Neuronal stem cell (in vitro differentiated cells): ENCODE measurements at regions not wholly inside any gene's neighbourhood (a gene's known extent, or its start where the extent isn't known, plus 50 kb on each side); places are given as distances from the start of the nearest gene placed in this dataset.

ENCODE experiments used
- DNase-seq: peaks from one replicate; pipeline ENCODE4 v3.0.0-alpha.2; 2013; ENCODE audit warnings: low spot score
- H2AFZ ChIP-seq: one replicate; pipeline ENCODE4 v1.6.1; 2013; ENCODE audit warnings: mild to moderate bottlenecking, low read length, inconsistent platforms
- H2AK5ac ChIP-seq: 2 replicates; pipeline ENCODE4 v1.6.1; 2013; ENCODE audit warnings: low read depth, mild to moderate bottlenecking, inconsistent platforms, low read length, moderate library complexity, mixed read lengths
- H2BK120ac ChIP-seq: 2 replicates; pipeline ENCODE4 v1.6.1; 2013; ENCODE audit warnings: low read depth, mild to moderate bottlenecking, inconsistent platforms, low read length, moderate library complexity, mixed read lengths
- H2BK12ac ChIP-seq: one replicate; pipeline ENCODE4 v1.6.1; 2013; ENCODE audit warnings: low read length, inconsistent platforms
- H2BK15ac ChIP-seq: 2 replicates; pipeline ENCODE4 v1.6.1; 2013; ENCODE audit warnings: mild to moderate bottlenecking, low read length, inconsistent platforms, mixed read lengths
- H2BK5ac ChIP-seq: one replicate; pipeline ENCODE4 v1.6.1; 2013; ENCODE audit warnings: inconsistent platforms, mild to moderate bottlenecking, low read length, moderate library complexity
- H3K14ac ChIP-seq: one replicate; pipeline ENCODE4 v1.6.1; 2013; ENCODE audit warnings: low read length, inconsistent platforms
- H3K18ac ChIP-seq: 2 replicates; pipeline ENCODE4 v1.6.1; 2013; ENCODE audit warnings: low read length, inconsistent platforms
- H3K23ac ChIP-seq: 2 replicates; pipeline ENCODE4 v1.6.1; 2013; ENCODE audit warnings: low read depth, mild to moderate bottlenecking, mixed read lengths, low read length, inconsistent platforms; ENCODE audit not compliant: poor library complexity
- H3K27ac ChIP-seq: replicated peaks from 3 replicates; pipeline ENCODE4 v1.5.1; 2013; ENCODE audit warnings: low read length, inconsistent platforms
- H3K27me3 ChIP-seq, 3 experiments: 2 replicates each; pipeline ENCODE4 v1.6.1; 2013; ENCODE audit warnings: low read length in 3 of 3, mild to moderate bottlenecking in 2 of 3, inconsistent platforms in 1 of 3, low read depth in 1 of 3, mixed read lengths in 1 of 3, moderate library complexity in 1 of 3; ENCODE audit not compliant: control insufficient read depth in 3 of 3, insufficient read depth in 3 of 3
- H3K36me3 ChIP-seq, 2 donors: replicated peaks in 1 of 2; 2 replicates each; pipeline ENCODE4 v1.6.1; 2013; ENCODE audit warnings: low read length in 2 of 2; ENCODE audit not compliant: control insufficient read depth in 2 of 2, insufficient read depth in 2 of 2
- H3K4ac ChIP-seq: 2 replicates; pipeline ENCODE4 v1.6.1; 2013; ENCODE audit warnings: inconsistent platforms, mild to moderate bottlenecking, low read length, moderate library complexity
- H3K4me1 ChIP-seq, 2 donors: 1 replicate in 1 of 2; 2 replicates in 1 of 2; pipeline ENCODE4 v1.6.1; 2013; ENCODE audit warnings: low read length in 2 of 2, low read depth in 1 of 2; ENCODE audit not compliant: control insufficient read depth in 2 of 2, insufficient read depth in 1 of 2
- H3K4me2 ChIP-seq: one replicate; pipeline ENCODE4 v1.6.1; 2013; ENCODE audit warnings: mild to moderate bottlenecking, low read length, inconsistent platforms; ENCODE audit not compliant: insufficient read depth, poor library complexity, severe bottlenecking
- H3K4me3 ChIP-seq, 2 donors: 2 replicates each; pipeline ENCODE4 v1.5.1; 2013; ENCODE audit warnings: low read length in 2 of 2, mild to moderate bottlenecking in 2 of 2, inconsistent platforms in 1 of 2, moderate library complexity in 1 of 2
- H3K79me1 ChIP-seq: one replicate; pipeline ENCODE4 v1.6.1; 2013; ENCODE audit warnings: low read depth, mild to moderate bottlenecking, inconsistent platforms, low read length, moderate library complexity
- H3K9ac ChIP-seq: one replicate; pipeline ENCODE4 v1.6.1; 2013; ENCODE audit warnings: mild to moderate bottlenecking, low read depth, low read length, inconsistent platforms; ENCODE audit not compliant: poor library complexity
- H3K9me3 ChIP-seq, 2 donors: replicated peaks in 1 of 2; 2 replicates each; pipeline versions ENCODE3 to v1.6.1; 2013; ENCODE audit warnings: low read length in 2 of 2, mild to moderate bottlenecking in 2 of 2, inconsistent platforms in 1 of 2, low read depth in 1 of 2, mixed read lengths in 1 of 2, moderate library complexity in 1 of 2; ENCODE audit not compliant: control insufficient read depth in 2 of 2, insufficient read depth in 1 of 2
- H4K8ac ChIP-seq: one replicate; pipeline ENCODE4 v1.6.1; 2013; ENCODE audit warnings: low read depth, mild to moderate bottlenecking, inconsistent platforms, low read length, moderate library complexity
- H4K91ac ChIP-seq: one replicate; pipeline ENCODE4 v1.6.1; 2013; ENCODE audit warnings: low read length, low read depth, mild to moderate bottlenecking, inconsistent platforms; ENCODE audit not compliant: poor library complexity
- WGBS, 2 donors: extraction: QIAGEN DNeasy Blood & Tissue Kit; methylation state at CpG; one replicate each; pipeline ENCODE4 v1.1.7; 2013; ENCODE audit warnings: missing lambda C conversion rate in 2 of 2, mixed read lengths in 1 of 2; ENCODE audit not compliant: insufficient read length in 2 of 2, insufficient replicate concordance in 1 of 2; ENCODE audit errors: extremely low coverage in 2 of 2; 5-methylcytosine and 5-hydroxymethylcytosine counted together

DNA sequence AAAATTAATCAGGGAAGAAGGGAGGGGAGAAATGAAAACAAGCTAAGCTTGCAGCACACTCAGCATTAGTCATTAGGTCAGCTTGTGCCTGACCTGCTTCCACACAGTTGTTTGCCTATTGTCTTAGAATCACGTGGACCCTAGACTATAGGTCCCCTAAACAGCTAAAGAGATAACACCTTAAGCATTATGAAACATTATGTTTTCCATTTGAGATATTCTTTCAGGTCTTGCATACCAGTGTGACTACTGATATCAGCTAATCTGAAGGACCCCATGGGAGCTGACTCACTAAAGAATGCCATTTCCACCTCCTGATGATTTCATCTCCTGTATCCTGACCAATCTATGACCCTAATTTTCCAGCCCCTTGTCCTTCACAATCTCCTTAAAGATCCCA, 154.1 kb upstream of the FUT8 start:
- Histone ChIP-seq H4K8ac (no peak overlapping the region), H3K4ac (no peak overlapping the region), H3K4me2 (no peak overlapping the region), H3K4me1 (peaks cover 0 to 10% of the 10 kb centered on the region in 2 donors), H3K27ac (no peak overlapping the region), H2AFZ (no peak overlapping the region), H3K9ac (no peak overlapping the region), H2BK120ac (no peak overlapping the region), H3K36me3 (no peaks in the 10 kb centered on the region), H3K9me3 (no peaks in the 10 kb centered on the region), H3K79me1 (no peaks in the 10 kb centered on the region), H3K23ac (no peak overlapping the region), H2BK15ac (no peak overlapping the region), H4K91ac (no peak overlapping the region), H3K27me3 (no peaks in the 10 kb centered on the region), H3K14ac (no peak overlapping the region), H2BK5ac (no peak overlapping the region), H3K18ac (no peak overlapping the region), H2AK5ac (no peak overlapping the region), H2BK12ac (no peak overlapping the region), H3K4me3 (no peak overlapping the region)
- DNase-seq: no peak
- WGBS, 2 donors: no CpG with 5 or more reads among the region's 1 CpG

DNA sequence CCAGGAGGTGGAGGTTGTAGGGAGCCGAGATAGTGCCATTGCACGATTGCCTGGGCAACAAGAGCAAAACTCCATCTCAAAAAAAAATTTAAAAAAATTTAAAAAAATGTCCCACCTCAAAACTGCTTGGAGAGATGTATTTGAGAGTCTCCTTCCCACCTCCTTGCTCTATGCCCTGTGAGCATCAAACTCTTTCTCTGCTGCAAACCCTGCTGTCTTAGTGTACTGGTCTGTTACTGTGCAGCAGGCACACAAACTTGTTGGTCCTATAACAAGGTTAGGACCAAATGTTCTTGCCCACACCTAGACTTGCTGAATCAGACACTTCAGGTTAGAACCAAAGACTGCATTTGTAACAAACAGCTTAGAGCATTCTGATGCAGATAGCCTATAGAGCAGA, 153.5 kb upstream of the FUT8 start:
- Histone ChIP-seq H3K4me2 (no peak overlapping the region), H3K36me3 (no peaks in the 10 kb centered on the region), H2AK5ac (no peak overlapping the region), H3K4me1 (peaks cover 0 to 10% of the 10 kb centered on the region in 2 donors), H4K8ac (no peak overlapping the region), H2BK120ac (no peak overlapping the region), H2AFZ (no peak overlapping the region), H2BK5ac (no peak overlapping the region), H2BK15ac (no peak overlapping the region), H3K9me3 (no peaks in the 10 kb centered on the region), H3K9ac (no peak overlapping the region), H4K91ac (no peak overlapping the region), H2BK12ac (no peak overlapping the region), H3K4ac (no peak overlapping the region), H3K79me1 (no peaks in the 10 kb centered on the region), H3K23ac (no peak overlapping the region), H3K14ac (no peak overlapping the region), H3K27me3 (no peaks in the 10 kb centered on the region), H3K4me3 (no peak overlapping the region), H3K27ac (no peak overlapping the region), H3K18ac (no peak overlapping the region)
- WGBS, 2 donors: no CpG with 5 or more reads among the region's 2 CpGs
- DNase-seq: no peak

DNA sequence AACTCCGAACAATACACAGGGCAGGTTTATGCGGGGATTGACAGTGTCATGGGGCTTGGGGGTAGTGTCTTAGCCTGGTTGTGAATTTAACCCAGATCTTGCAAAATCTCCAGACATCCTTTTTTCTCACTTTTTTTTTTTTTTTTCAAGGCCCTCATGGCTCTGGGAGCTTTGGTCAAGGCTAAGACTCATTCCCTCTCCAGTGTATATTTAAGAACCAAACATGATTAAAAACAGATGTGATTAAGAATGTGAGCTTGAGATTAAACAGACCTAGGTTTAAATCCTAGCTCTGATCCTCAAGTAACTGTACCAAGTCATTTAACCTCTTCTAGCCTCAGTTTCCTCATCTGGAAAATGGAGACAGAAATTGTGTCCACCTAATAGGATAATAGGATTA, 151.7 kb upstream of the FUT8 start:
- no peak overlapping the region for H4K91ac ChIP-seq
- DNase-seq: no peak

DNA sequence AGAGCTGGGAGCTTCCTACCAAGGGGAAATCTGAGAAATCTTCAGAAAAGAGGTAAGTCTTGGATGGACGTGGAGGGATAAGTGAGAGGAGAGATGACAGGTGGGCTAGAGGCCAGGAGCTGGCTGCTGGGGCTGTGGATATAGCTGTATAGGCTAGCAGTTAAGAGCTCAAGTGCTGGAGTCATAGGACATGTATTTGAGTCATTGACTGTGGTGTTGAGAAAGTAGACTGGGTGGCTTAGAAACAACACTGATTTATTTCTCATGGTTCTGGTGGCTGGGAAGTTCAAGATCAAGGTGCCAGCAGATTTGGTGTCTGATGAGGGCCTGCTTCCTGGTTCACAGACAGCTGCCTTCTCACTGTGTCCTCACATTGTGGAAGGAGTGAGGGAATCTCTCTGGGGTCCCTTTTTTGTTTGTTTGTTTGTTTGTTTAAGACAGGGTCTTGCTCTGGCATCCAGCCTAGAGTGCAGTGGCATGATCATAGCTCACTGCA, 151.1 kb upstream of the FUT8 start:
- Histone ChIP-seq H3K9ac (no peak overlapping the region), H3K79me1 (no peaks in the 10 kb centered on the region), H3K4ac (no peak overlapping the region), H2BK12ac (no peak overlapping the region), H2BK5ac (no peak overlapping the region), H3K27me3 (no peaks in the 10 kb centered on the region), H2AK5ac (no peak overlapping the region), H3K9me3 (no peaks in the 10 kb centered on the region), H3K4me2 (no peak overlapping the region), H3K27ac (no peak overlapping the region), H3K4me1 (peaks cover 0 to 2% of the 10 kb centered on the region in 2 donors), H3K18ac (no peak overlapping the region), H2BK15ac (no peak overlapping the region), H3K23ac (no peak overlapping the region), H3K36me3 (no peaks in the 10 kb centered on the region), H2BK120ac (no peak overlapping the region), H4K91ac (no peak overlapping the region), H4K8ac (no peak overlapping the region), H2AFZ (no peak overlapping the region), H3K14ac (no peak overlapping the region), H3K4me3 (no peak overlapping the region)
- WGBS, 2 donors: no CpG with 5 or more reads among the region's 1 CpG
- DNase-seq: no peak

More for the DNA sequence above, 151.7 kb upstream of the FUT8 start:
- no peaks in the 10 kb centered on the region for H3K36me3 ChIP-seq
- WGBS, 2 donors: no CpG with 5 or more reads among the region's 2 CpGs
- no peak overlapping the region for H3K4me3 ChIP-seq
- no peak overlapping the region for H2BK12ac ChIP-seq
- H3K9ac ChIP-seq: no peak overlapping the region
- H2AFZ ChIP-seq: no peak overlapping the region
- no peaks in the 10 kb centered on the region for H3K27me3 ChIP-seq
- H2AK5ac ChIP-seq: no peak overlapping the region
- no peak overlapping the region for H3K27ac ChIP-seq
- no peak overlapping the region for H3K23ac ChIP-seq
- H3K9me3 ChIP-seq: no peaks in the 10 kb centered on the region
- H3K14ac ChIP-seq: no peak overlapping the region
- no peak overlapping the region for H4K8ac ChIP-seq
- H3K4me1 ChIP-seq: peaks cover 0 to 8% of the 10 kb centered on the region in 2 donors
- no peak overlapping the region for H2BK120ac ChIP-seq
- no peak overlapping the region for H3K4ac ChIP-seq
- no peaks in the 10 kb centered on the region for H3K79me1 ChIP-seq
- no peak overlapping the region for H3K4me2 ChIP-seq
- H2BK15ac ChIP-seq: no peak overlapping the region
- H3K18ac ChIP-seq: no peak overlapping the region
- no peak overlapping the region for H2BK5ac ChIP-seq
